ENCODE measurements at regions not wholly inside any gene's neighbourhood (a gene's known extent, or its start where the extent isn't known, plus 50 kb on each side); places are given as distances from the start of the nearest gene placed in this dataset.

- in situ Hi-C loops (cut with MboI), result no loop called here
- Histone ChIP-seq H3K4me1 (ENCODE audit: insufficient read depth) (no peaks in the 10 kb centered on the region), H3F3A (ENCODE audit: insufficient read depth) (no peaks in the 10 kb centered on the region), H3K9me2 (ENCODE audit: insufficient read depth) (no peaks in the 10 kb centered on the region), H3K4me3 (no peak overlapping the region), H3K4me2 (ENCODE audit: unreplicated experiment) (no peak overlapping the region), H3K36me3 (ENCODE audit: low read depth) (no peaks in the 10 kb centered on the region), H3K9ac (no peak overlapping the region), H3K9me3 (ENCODE audit: low read depth) (no peaks in the 10 kb centered on the region), H3K27me3 (replicated peaks; ENCODE audit: insufficient read depth) (no peaks in the 10 kb centered on the region), H4K20me1 (ENCODE audit: insufficient read depth) (no peaks in the 10 kb centered on the region), H2AFZ (no peak overlapping the region), H3K79me2 (ENCODE audit: insufficient read depth) (no peaks in the 10 kb centered on the region), H3K27ac (no peak overlapping the region)
- DNase-seq, result no peak
- no peak for TF ChIP-seq EZH2 (IDR thresholded peaks at IDR 0.05; ENCODE audit: insufficient read depth, poor library complexity, severe bottlenecking)
- TF ChIP-seq EZH2phosphoT487 (IDR thresholded peaks at IDR 0.05; ENCODE audit: insufficient read depth, low read depth), result no peak
- 62 to 66% methylated on average over 5 of the region's 5 CpGs for WGBS, 2 experiments (ENCODE audit: low coverage in 1 of 2, low lambda C conversion rate in 2 of 2, missing lambda C conversion rate in 2 of 2)
Observed at GRCh38 chr14:101171650-101172049, 268.1 kb upstream of the RTL1 start.

- WGBS, 2 experiments (ENCODE audit: low coverage in 1 of 2, low lambda C conversion rate in 2 of 2, missing lambda C conversion rate in 2 of 2), result 34 to 36% methylated on average over 9 of the region's 9 CpGs
- TF ChIP-seq EZH2 (IDR thresholded peaks at IDR 0.05; ENCODE audit: insufficient read depth, poor library complexity, severe bottlenecking), result no peak
- no peak for TF ChIP-seq EZH2phosphoT487 (IDR thresholded peaks at IDR 0.05; ENCODE audit: insufficient read depth, low read depth)
- no peaks in the 10 kb centered on the region for H3K9me3 ChIP-seq (ENCODE audit: low read depth)
- H3K79me2 ChIP-seq (ENCODE audit: insufficient read depth), result no peaks in the 10 kb centered on the region
- no peak overlapping the region for H3K4me2 ChIP-seq (ENCODE audit: unreplicated experiment)
- no peak for DNase-seq
- H3K27me3 ChIP-seq (replicated peaks; ENCODE audit: insufficient read depth), result no peaks in the 10 kb centered on the region
- no peaks in the 10 kb centered on the region for H3K9me2 ChIP-seq (ENCODE audit: insufficient read depth)
- H3K36me3 ChIP-seq (ENCODE audit: low read depth), result no peaks in the 10 kb centered on the region
- H2AFZ ChIP-seq, result no peak overlapping the region
- H3K27ac ChIP-seq, result no peak overlapping the region
- H3F3A ChIP-seq (ENCODE audit: insufficient read depth), result no peaks in the 10 kb centered on the region
- no peak overlapping the region for H3K4me3 ChIP-seq
- in situ Hi-C loops (cut with MboI), result no loop called here
- no peaks in the 10 kb centered on the region for H3K4me1 ChIP-seq (ENCODE audit: insufficient read depth)
- no peak overlapping the region for H3K9ac ChIP-seq
- H4K20me1 ChIP-seq (ENCODE audit: insufficient read depth), result no peaks in the 10 kb centered on the region
Observed at GRCh38 chr14:101173698-101174521, 270.4 kb upstream of the RTL1 start.

DNA sequence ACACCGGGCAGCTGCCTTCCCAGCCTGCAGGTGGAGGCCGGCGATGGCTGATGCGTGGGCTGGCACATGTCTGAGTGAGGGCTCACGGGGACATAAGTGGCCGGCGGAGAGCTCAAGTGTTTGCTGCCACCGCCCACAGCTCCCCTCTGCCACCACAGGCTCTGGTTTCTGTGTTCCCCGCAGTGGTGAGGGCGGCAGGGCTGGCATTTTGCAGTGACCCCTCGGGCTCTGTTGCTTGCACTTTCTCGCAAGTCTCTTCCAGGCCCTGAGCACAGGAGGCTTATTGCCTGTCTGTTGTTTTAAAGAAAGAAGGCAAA is 271.0 kb upstream of the RTL1 start:
- no peak for DNase-seq
- no peak overlapping the region for H3K4me3 ChIP-seq
- no peak overlapping the region for H3K4me2 ChIP-seq (ENCODE audit: unreplicated experiment)
- no peaks in the 10 kb centered on the region for H3K79me2 ChIP-seq (ENCODE audit: insufficient read depth)
- in situ Hi-C loops (cut with MboI), result no loop called here
- H3K9me2 ChIP-seq (ENCODE audit: insufficient read depth), result no peaks in the 10 kb centered on the region
- WGBS, 2 experiments (ENCODE audit: low coverage in 1 of 2, low lambda C conversion rate in 2 of 2, missing lambda C conversion rate in 2 of 2), result 40 to 43% methylated on average over 12 of the region's 12 CpGs
- no peaks in the 10 kb centered on the region for H4K20me1 ChIP-seq (ENCODE audit: insufficient read depth)
- H3K4me1 ChIP-seq (ENCODE audit: insufficient read depth), result no peaks in the 10 kb centered on the region
- H2AFZ ChIP-seq, result no peak overlapping the region
- no peaks in the 10 kb centered on the region for H3K27me3 ChIP-seq (replicated peaks; ENCODE audit: insufficient read depth)
- H3K9ac ChIP-seq, result no peak overlapping the region
- TF ChIP-seq EZH2 (IDR thresholded peaks at IDR 0.05; ENCODE audit: insufficient read depth, poor library complexity, severe bottlenecking), result no peak
- TF ChIP-seq EZH2phosphoT487 (IDR thresholded peaks at IDR 0.05; ENCODE audit: insufficient read depth, low read depth), result no peak
- H3K9me3 ChIP-seq (ENCODE audit: low read depth), result no peaks in the 10 kb centered on the region
- H3K36me3 ChIP-seq (ENCODE audit: low read depth), result no peaks in the 10 kb centered on the region
- no peak overlapping the region for H3K27ac ChIP-seq
- no peaks in the 10 kb centered on the region for H3F3A ChIP-seq (ENCODE audit: insufficient read depth)

DNA sequence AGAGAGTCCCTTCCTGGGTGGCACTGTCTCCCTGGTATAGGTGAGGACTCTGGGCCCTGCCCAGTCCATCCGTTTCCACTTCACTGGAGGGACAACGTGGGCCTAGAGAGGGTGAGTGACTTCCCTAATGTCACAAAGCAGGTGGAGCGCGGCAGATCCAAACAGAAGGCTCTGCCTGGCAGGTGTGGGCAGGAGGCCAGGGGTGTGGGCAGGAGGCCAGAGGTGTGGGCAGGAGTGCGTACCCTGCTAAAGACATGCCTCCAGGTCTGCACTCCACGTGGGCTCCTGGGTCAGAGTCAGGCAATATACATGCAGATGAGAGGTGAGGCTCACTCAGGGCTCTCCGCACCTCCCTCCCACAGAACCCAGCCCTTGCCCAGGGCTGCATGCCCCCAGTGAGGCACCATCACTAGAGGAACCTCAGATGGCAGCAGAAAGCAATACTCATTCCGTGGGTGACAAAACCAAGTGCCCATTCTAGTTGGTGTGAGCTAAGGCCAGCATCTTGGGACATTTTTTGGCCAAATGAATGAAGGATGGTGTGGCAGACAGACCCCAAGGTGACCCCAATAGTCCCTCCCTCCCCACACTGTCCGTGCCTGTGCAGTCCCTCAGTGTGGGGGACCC is 271.6 kb upstream of the RTL1 start:
- DNase-seq, result no peak
- Histone ChIP-seq H4K20me1 (ENCODE audit: insufficient read depth) (no peaks in the 10 kb centered on the region), H3K9me2 (ENCODE audit: insufficient read depth) (no peaks in the 10 kb centered on the region), H3K36me3 (ENCODE audit: low read depth) (no peaks in the 10 kb centered on the region), H3K27me3 (replicated peaks; ENCODE audit: insufficient read depth) (no peaks in the 10 kb centered on the region), H3F3A (ENCODE audit: insufficient read depth) (no peaks in the 10 kb centered on the region), H3K79me2 (ENCODE audit: insufficient read depth) (no peaks in the 10 kb centered on the region), H3K9me3 (ENCODE audit: low read depth) (no peaks in the 10 kb centered on the region), H3K4me2 (ENCODE audit: unreplicated experiment) (no peak overlapping the region), H3K27ac (no peak overlapping the region), H3K4me3 (no peak overlapping the region), H3K9ac (no peak overlapping the region), H2AFZ (no peak overlapping the region), H3K4me1 (ENCODE audit: insufficient read depth) (no peaks in the 10 kb centered on the region)
- no peak for TF ChIP-seq EZH2 (IDR thresholded peaks at IDR 0.05; ENCODE audit: insufficient read depth, poor library complexity, severe bottlenecking)
- in situ Hi-C loops (cut with MboI), result no loop called here
- WGBS, 2 experiments (ENCODE audit: low coverage in 1 of 2, low lambda C conversion rate in 2 of 2, missing lambda C conversion rate in 2 of 2), result 53 to 61% methylated on average over 8 to 9 of the region's 9 CpGs
